GM15510 (cell line): ENCODE measurements at regions not wholly inside any gene's neighbourhood (a gene's known extent, or its start where the extent isn't known, plus 50 kb on each side); places are given as distances from the start of the nearest gene placed in this dataset.

ENCODE experiments used
- POLR2A ChIP-seq: IDR thresholded peaks from 3 replicates; pipeline ENCODE4 v1.6.1; 2011; ENCODE audit warnings: borderline replicate concordance; ENCODE audit not compliant: insufficient read length; ENCODE audit errors: extremely low read depth

DNA sequence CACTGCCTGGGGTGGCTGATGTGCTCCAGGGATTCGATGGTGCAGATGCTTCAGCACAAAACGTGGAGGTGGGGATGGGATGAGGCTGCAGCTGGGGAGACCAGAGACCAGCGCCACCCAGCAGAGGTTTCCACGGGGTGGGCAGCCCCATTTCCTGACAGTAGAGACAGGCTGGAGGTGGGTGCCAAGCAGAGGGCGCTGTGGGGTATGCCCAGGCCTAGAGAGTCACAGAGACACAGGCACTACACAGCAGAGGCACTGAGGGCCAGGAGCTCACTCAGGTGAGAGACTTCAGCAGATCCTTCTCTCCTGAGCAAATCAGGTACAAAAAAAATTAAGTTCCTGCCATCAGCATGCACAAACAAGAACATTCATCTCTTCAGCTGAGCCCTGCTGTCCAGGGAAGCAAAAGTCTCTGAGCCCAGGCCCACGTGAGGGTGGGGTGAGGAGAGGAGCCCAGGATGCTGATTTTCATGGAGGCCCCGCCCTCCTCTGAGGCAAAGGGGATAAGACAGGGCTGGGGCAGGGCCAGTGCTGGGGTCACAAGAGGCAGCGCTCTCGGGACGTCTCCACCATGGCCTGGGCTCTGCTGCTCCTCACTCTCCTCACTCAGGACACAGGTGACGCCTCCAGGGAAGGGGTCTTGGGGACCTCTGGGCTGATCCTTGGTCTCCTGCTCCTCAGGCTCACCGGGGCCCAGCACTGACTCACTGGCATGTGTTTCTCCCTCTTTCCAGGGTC, 53.1 kb downstream of the GGTLC2 start:
- TF ChIP-seq POLR2A = no peak

- TF ChIP-seq POLR2A = no peak
Observed at GRCh38 chr22:22698263-22698750, 53.9 kb downstream of the GGTLC2 start.

DNA sequence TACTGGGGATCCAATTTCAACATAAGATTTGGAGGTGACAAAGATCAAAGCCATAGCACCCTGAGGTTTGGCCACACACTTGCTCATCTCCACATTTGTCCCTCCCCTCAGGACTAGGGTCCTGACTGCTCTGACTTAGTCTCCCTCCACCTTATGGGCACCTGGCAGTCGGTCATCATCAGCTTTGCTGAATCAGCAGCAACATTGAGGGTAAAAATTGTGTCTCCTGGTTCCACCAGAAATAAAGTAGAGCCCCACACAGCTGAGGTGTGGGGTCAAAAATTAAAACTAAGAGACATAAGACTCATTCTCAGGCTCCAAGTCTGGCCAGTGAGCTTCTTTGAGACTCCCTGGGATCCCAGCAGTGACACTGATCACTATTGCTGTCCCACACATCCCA, 56.2 kb downstream of the GGTLC2 start:
- TF ChIP-seq POLR2A = no peak

DNA sequence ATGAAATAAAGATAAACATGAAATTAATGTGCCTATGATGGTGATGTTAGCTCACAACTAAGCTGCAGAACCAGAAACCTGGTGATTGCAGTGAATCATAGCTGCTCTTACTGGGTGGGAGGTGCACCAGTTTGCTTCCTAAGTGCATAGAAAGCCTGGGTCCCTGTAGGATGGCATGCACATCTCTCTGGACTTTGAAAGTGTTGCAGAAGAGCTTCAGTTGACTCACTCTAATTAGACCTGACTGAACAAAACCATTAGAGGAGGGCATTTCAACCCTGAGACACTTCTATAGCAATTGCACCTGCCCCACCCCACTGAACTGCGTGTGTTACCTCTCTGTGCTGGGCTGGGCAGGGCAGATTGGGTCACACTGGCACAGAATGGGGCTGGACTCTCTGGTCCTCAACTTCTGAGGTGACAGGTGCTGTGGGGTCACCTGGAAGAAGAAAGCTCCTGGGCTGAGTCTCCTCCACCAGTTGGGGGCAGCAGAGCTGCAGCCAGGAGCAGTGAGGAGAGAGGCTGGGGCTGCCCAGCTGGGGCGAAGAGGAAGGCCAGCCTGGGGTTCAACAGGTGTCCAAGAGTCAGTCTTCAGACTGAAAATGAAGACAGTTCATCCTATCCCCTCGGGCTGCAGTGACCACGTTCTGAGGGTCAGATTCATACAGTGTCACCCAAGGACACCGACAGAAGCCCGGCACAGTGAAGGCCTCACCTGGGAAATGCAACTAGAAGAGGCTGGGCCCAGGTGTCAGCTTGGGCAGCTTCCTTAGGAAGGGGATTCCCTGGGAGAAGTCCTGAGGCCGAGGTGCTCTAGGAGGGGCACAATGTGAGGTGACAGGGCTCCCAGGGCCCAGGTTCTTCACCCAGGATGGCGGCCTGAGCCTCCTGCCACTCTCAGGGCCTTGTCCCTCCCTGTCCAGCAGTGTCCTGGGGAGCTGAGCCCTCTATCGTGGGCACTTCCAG, 58.1 kb downstream of the GGTLC2 start:
- no peak for TF ChIP-seq POLR2A

DNA sequence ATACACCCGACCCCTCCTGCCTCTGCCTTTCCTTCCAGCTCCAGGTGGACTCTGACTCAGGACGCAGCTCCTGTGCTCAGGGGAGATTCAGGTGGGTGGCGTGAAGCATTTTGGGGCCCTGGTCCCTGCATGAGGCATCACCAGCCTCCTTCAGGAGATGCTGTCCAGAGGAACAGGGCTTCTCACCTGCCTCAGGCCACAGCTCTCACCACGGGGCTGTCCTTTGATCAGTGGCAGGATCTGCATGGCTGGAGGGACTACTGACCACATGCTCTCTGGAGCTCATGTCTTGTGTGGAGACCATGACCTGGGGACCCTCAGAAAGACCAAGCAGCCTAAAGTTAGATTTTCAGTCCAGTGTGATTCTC, 58.8 kb downstream of the GGTLC2 start:
- no peak for TF ChIP-seq POLR2A

- no peak for TF ChIP-seq POLR2A
Observed at GRCh38 chr22:22703715-22704114, 59.3 kb downstream of the GGTLC2 start.

- TF ChIP-seq POLR2A = no peak
Observed at GRCh38 chr22:22704156-22704946, 59.9 kb downstream of the GGTLC2 start.

DNA sequence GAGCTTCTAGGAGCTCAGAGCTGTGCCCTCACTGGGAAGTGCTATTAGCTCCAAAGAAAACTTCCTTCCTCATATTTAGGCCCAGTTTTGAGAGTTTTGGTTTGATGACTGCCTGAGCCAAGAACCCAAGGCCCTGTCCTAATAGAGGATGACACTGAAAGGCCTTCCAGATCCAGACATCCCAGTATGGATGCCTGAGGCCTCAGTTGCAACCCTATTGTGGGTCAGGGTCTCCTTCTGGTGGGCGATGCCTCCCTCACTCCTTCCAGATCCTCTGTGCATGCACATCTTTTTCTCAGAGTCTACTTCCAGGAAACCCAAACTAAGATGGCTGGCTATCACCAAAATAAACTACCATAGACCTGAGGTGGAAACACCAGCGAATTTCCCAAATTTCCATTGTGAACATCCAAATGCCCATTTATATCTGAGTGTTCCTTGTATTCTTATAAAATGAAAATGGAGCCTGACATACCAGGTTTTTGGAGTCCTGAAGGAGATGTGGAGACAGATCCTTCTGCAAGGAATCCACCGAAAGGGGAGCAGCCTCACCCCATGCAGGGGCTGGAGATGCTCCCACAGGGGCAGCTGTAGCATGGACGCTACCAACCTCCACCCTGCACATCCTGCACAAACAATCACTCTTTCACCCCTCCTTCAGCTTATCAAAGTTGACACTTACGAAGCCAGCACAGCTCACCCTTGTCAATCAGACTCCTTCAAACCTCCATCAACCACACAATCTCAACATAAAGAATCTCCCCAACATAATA, 61.1 kb downstream of the GGTLC2 start:
- no peak for TF ChIP-seq POLR2A

- no peak for TF ChIP-seq POLR2A
Observed at GRCh38 chr22:22706253-22706915, 62.0 kb downstream of the GGTLC2 start.

DNA sequence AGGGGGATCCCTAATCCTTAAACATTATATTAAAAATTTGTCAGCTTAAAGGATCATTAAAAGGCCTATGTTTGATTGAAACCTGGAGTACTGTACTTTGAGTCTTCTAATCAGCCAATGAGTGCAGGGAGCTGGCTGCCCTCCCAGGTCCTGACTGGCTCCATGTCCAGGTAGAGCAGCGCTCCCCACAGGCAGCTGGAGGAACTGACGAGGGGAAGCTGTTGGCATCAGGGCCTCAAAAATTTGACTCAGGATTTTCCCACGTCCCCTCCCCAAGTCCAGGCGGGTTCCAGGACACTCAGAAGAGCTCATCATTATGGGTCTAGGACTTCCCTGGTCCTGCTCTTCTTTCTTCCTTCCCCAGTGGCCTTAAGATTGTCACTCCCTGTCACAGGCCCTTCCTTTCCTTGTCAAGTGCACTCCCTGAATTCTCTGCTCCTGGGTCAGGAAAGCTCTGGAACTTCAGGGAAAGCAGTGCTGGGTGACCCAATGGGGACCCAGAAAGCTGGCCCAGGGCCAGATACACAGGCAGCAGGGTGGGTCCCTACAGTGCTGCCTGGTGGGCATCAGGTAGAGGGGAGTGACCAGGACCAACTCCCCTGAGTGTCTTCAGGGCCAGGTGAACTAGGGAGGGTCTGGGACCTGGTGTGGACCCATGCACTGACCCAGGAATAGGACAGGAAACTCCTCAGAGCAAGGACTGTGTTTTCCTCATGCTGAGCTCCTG, 65.5 kb downstream of the GGTLC2 start:
- no peak for TF ChIP-seq POLR2A

DNA sequence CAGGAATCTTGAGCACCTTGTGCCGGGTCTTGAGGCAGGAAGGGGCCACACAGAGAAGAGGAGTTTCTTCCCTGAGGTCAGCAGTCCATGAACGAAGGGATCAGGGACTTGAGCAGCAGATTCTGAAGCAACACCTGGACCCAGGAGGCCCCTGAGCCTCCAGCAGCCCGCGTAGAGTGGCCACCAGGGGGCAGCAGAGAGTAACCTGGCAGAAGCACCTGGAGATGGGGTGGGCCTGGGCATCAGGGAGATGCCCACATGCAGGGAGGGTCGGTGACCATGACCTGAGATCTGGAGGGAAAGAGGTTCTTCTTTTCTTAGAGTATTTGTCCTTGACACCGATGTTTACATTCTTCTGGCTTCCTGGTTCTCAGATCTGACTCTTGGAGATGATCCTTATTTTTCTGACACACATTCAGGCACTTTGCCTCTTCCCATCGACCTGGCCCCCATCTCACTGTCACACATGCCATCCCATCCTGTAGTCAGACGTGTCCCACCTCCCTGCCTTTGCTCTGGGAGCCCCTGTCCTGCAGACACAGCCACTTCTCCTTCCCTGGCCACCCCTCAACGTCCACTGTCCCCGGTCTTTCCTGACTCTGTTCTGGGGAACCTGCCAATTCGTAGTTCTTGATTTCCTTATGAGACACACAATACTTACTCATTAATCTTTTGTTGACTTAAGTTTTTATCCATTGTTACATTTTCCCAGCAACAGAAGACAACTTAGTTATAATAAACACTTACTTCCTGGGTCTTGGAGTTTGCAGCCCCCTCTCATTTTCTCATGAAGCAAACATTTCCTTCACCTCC, 66.5 kb downstream of the GGTLC2 start:
- no peak for TF ChIP-seq POLR2A

- TF ChIP-seq POLR2A = no peak
Observed at GRCh38 chr22:22711532-22711913, 67.1 kb downstream of the GGTLC2 start.

- TF ChIP-seq POLR2A = no peak
Observed at GRCh38 chr22:22712092-22712658, 67.8 kb downstream of the GGTLC2 start.
